GM19467 (cell line): ENCODE measurements at regions not wholly inside any gene's neighbourhood (a gene's known extent, or its start where the extent isn't known, plus 50 kb on each side); places are given as distances from the start of the nearest gene placed in this dataset.

Experiments
- ATAC-seq: cut with Tn5 transposase; IDR thresholded peaks from one replicate; pipeline ENCODE4 v1.9.1; 2021; ENCODE audit warnings: mild to moderate bottlenecking, moderate library complexity; ENCODE audit not compliant: unreplicated experiment

DNA sequence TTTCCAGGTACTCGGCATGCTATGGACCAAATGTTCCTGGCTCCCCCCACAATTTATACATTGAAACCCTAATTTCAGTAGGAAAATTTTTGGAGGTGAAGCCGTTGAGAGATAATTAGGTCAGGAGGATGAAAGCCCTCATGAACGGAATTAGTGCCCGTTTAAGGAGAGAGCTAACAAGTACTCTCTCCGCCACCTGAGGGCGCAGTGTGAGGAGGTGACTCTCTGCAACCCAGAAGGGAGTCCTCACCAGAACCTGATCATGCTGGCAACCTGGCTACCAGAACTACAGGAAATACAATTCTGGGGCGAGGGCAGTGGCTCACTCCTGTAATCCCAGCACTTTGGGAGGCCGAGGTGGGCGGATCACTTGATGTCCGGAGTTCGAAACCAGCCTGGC is 397.8 kb downstream of the SLITRK5 start:
- ATAC-seq, result no peak

DNA sequence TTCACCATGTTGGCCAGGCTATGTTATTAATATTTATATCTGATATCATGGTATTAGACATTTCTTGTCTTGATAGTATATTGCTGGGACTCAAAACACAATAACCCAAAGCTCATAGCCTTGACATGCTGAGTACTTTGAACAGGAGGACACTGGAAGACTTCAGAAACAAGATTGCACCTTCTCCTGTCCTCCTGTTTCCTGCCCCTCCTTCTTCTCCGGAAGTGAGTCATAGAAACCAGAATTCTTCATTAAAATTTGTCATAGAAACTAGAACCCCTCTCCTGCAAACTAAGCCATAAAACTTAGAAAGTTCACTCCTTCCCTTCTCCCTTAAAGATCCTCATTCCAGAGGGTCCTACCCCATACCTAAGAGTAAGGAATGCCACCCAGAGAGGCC is 400.2 kb downstream of the SLITRK5 start:
- no peak for ATAC-seq

DNA sequence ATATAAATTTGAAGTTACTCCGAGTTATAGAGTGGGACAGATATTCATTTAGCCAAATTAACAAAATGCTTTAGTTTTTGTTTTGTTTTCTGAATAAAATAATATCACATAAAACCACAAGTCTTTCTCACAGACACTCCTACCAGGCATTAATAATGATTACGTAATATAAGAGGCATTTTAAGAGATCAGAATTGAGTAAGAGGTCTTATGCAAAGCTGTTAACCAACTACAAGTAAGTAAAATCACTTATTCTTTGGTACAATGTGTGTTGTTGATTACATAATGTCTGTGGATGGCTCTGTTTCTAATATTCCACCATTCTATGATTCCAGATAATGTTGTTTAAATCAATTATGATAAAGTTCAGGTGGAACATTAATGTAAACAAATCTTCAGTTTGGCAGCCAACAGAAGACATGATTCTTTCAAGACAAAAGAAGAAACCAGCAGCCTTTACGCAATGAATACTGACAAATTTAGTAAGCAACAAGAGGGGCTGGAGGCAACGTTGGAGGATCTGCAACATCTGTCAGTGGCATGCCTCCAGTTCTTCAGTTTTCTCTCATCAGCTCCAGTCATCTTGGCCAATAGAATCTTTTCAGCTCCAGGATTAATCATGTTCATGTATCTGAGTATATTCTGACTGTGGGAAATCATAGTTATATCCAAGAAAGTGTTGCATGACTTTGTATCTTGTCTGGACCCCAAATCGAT is 403.8 kb downstream of the SLITRK5 start:
- ATAC-seq, result no peak

DNA sequence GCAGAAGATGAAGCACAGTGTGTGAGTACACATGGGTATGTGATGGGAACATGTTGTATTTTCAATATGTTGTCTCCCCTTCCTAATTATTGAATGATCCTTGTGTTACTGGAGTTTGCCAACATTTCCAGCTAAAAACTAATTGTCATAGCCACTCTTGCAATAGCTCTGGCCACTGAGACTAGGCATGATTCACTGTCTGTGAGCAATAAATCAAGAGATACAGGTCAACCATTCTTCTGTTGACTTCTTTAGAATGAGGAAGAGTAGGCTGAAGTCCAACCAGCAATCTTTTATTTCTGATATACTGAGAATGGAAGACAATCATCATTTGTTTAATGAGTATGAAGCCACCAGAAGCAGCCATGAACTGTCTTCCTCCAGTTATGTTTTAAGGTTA is 413.9 kb downstream of the SLITRK5 start:
- ATAC-seq, result no peak

DNA sequence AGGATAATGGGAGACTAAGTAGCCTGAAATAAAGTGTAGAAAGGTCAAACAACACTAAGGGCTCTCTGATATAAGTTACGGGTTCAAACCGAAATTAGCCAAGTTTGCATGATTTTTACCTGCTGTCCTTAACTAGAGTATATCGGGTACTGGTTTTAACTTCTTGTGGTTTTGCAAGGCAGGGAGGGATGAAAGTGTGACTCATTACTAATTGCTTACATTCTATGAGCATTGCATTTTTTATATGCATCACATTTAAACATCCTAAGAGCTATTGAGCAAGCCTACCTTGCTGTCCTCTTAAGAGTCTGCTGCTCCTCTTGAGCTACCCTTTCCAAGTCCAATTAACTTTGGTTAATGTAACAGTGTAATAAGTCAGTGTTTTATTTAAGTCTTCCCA is 415.4 kb downstream of the SLITRK5 start:
- ATAC-seq, result no peak

DNA sequence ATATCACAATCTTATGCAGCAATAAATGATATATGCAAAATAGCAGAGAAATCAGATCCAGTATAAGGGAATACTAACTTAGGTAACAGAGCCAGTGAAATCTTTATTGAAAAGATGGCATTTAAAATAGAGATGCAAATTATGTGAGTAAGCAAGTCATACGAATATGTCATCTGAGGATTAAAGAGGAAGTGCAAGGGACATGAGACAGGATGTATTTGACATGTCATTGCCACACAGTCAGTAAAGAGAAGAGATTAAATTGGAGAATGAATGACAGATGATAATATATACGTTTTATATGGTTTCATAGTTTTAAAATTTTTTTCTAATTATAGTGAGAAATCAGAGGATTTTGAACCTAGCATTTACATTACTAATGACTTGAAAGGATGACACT is 426.4 kb downstream of the SLITRK5 start:
- no peak for ATAC-seq

DNA sequence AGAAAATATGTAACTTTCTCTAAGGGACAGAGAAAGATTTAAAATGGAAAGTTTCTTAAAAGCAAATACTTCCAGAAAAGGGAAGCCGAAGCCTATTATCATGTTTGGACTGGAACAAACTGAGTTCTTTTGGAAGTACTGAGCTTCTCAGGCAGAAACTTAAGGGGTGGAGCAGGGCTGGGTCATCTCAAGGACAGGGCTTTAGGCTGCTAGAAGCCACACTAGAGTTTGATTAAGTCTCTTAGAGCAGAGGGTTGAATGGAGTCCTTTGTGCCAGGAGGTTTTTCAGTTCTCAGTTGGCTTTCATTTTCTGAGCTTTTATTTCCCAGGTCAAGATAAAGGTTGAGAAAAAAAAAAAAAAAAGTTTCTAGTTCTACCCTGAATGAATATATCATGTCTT is 432.7 kb downstream of the SLITRK5 start:
- no peak for ATAC-seq

DNA sequence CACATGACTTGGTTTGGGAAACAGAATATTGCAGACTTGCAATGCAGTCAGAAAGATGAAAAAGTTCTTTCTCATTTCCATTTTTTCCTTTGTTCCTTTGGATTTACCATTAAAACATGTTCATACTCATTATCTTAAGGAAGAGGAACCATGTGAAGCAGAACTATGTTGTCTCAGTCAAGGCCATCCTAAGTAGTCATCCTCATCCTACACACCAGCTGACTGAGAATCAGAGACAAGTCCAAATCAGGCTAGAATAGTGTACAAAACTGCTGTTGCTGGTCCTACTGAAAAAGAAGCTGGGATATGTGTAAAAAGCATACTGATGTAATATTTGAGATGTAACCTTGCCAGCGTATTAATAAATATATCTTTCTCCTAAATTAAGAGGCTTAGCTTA is 433.4 kb downstream of the SLITRK5 start:
- no peak for ATAC-seq

DNA sequence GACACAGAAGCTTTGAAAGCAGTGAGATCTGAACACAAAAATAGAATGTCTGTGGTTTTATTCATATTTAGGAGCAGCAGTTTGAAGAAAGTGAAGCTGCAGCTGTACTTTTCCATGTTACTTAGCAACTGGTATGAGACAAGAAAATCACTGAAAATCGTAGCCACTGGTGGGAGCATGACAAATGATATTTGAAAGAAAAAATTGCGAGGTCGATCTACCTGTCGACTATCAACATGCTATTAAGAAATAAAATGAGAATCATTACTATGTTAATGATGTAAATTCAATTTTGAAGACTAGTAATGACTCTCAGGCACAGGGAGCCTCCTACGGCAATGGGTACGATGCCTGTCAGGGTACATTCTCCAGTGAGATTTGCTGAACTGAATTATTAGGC is 436.4 kb downstream of the SLITRK5 start:
- ATAC-seq, result no peak

DNA sequence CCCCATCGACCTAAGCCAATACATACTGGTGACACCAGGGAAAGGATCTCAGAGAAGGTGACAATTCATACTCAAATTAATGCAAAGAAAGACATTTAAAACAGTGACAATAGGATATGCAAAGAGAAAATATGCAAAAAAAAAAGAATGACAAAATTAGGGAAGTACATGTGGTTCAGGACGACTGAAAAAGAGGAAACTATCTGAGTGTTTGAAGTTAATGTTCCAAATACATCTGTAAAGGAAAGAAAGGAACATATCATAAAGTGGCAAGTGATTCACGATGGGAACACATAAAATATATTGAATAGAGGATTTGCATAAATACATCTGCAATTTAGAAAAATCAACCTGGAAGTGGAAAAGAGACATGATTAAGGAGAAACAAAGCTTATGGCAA is 441.4 kb downstream of the SLITRK5 start:
- ATAC-seq, result no peak

DNA sequence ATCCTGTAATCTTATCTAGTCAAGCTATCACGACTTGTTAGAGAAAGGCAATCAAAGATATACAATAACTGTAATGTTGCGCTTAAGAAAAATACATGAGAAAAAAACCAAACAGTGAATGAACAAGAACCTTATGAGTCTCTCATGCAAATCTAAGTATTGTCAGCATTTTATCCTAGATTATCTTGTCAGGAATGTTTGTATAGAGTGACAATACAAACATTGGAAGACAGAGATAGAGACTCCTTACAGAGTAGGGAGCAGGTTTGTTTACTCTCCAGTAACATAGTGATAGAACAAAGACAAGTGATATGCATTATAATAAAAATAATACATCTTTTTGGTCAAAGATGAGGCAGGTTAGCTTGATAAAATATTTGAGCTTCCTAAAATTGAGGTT is 444.8 kb downstream of the SLITRK5 start:
- no peak for ATAC-seq

DNA sequence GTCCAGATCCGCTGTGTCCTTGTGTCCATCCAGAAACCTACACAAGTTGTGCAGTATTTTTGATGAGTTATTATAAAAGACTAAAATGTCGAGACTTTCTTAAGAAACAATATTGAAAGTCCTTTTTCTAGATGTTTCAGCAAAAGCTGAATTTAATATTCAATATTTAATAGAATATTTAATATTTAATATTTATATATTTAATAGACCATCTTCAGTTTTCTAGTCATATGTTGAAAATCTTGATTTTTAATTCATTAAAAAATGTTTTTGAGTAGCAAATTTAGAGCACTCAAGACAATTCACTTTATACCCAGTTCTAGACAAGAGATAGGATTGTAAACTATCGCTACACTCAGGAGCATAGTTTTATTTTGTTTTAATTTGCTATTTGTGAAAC is 447.8 kb downstream of the SLITRK5 start:
- no peak for ATAC-seq

DNA sequence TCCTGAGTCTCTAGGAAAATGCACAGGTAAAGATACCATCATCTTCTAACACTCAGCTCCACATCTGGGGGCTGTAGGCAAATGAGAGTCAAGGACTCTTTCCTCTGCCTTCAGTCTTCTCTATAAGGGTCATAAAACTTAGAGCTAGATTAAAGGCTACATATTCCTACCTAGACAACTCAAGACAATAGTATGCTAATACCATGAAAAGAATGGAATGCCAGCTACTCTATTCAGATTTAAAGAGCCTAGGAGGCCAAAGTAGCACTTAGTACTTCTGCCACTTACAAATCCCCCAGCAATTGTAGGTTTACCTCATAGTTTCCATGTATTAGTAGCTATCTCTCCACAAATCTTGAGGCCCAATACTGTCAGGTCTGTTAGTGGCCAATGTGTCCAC is 453.0 kb downstream of the SLITRK5 start:
- ATAC-seq, result no peak

DNA sequence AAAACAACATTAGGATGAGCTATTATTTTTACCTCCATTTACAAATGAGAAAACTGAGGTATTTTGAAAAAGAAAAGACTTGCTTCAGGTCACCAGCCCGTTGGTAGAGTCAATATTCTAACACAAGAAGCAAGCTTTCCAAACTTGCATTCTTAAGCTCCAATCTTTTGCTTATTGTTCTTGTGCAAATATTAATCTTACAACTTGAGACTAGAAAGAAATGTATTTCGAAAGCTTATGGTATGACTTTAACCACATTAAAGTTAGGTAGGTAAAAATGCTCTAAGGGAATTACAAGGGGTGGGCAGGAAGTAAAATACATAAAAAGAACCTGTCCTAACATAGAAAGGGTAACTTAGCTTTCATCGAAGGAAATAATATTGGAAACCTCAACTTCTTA is 453.9 kb downstream of the SLITRK5 start:
- no peak for ATAC-seq

DNA sequence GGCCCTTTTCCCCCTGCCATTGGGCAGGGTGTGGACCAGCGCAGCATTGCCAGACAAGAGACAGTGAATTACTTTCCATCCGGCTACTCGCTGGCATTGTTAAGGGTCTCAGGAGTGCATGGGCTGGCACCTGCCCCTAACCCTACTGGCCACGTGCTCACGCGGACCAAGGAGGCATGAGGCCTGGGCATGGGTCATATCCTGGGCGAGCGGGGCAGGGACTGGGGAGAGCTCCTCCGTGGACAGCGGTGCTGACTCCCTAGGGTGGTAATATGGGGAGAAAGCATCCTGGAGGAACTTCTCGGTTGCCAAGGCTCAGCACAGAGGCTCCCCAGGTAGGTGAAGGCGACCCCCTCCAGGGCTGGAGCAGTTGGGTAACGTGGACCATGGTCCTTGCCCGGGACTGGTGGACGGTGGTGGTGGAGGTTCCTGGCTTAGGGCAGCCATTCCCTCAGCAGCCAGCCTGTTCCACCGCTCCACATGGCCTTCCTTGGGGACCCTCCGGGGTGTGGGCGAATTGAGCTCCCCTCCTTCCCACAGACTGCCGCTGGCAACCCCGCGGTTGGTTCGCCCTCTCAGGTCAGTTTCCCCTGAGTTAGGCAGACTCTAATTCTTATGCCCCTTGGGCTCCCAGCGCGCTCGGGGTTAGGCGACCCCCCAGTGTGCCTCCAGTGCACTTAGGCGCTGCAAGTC is 465.1 kb downstream of the SLITRK5 start:
- ATAC-seq, result no peak

DNA sequence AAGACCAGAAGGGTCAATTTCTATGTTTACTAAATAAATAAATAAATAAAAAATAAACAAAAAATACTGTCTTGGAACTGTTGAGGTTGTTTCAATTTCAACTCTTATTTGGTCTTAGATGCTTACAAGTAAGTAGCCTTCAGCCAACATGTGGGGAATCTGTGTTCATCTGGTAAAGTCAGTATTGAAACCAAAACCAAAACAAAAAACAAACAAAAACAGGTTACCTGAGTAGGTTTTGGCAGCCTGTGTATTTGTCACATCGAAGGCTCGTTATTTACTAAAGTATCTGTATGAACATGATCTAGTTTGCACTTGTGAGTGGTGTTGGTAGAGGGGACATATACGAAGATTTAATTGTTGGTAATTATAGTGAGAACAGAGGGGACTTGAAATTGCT is 471.5 kb downstream of the SLITRK5 start:
- no peak for ATAC-seq

DNA sequence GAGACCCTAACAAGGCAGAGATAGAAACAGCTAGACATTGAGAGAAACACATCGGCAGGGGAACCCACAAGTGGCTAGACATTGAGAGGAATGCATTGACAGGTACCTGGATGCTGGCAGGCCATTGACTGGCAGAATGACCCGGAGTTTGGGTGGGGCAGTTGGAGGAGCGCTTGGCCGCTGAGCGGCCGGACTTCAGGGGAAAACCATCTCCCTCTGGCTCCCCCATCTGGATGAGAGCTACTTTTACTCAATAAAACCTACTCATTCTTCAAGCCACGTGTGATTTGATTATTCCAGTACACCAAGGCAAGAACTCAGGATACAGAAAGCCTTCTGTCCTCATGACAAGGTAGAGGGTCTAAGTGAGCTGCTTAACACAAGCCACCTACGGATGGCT is 473.4 kb downstream of the SLITRK5 start:
- no peak for ATAC-seq

DNA sequence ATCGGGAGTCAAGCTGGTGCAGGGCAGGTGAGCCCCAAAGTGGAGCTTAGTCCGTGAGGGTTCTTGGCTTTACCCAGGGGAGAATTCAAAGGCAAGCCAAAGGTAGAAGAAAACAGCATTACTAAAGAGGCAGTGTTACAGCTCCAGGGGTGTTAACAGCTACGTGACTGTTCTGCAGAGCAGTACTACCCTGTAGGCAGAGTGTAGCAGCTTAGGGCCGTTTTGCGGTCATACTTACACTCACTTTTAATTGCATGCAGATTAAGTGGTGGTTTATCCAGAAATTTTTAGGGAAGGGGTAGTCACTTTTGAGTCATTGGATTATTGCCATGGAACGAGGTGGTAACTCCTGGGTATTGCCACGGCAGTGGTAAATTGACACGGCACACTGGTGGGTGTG is 482.2 kb downstream of the SLITRK5 start:
- ATAC-seq, result no peak

DNA sequence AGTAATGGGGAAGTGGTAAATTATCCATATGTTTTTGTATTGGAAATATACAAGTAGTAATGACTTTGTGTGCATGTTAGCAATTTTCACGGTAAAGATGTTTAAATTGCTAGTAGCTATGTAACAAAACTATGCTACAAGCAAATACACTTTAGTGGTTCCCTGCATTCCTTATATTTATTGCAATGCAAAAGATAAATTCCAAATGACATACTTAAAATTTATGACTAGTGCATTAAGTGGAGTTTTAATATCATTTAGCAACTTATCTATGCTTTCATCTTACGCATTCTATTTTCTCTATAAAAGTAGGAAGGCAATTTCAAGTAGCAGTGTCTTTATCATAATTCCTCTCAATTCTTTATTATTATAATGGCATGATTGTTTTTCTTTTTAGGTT is 482.8 kb downstream of the SLITRK5 start:
- no peak for ATAC-seq

DNA sequence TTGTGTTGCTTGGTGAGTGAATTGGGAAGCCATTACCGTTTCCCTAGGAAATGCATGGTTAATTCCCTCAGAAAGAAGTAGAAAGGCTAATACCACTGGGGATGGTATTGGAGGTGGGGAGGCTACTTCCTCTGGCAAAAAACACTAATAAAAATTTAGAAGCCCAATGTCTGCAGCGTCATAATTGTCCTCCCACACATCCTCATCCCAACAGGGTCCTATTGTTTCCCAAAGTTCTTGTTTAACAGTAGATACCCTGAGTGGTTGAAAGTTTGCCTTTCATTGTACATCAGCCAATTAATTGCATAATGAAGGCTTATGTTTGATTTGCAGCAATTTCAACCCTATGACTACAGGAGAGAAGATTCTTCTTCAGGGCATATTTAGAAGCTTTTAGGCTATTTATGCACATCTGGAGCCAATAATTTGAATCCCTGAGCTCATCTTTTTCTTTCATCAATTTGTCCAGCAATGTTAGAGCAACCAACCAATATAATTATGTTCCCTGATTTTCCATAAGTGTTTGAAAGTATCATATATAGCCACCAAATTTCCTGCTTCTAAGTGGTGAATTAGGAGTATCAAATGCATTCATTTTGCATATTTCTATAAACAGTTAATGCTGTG is 491.0 kb downstream of the SLITRK5 start:
- ATAC-seq, result no peak

DNA sequence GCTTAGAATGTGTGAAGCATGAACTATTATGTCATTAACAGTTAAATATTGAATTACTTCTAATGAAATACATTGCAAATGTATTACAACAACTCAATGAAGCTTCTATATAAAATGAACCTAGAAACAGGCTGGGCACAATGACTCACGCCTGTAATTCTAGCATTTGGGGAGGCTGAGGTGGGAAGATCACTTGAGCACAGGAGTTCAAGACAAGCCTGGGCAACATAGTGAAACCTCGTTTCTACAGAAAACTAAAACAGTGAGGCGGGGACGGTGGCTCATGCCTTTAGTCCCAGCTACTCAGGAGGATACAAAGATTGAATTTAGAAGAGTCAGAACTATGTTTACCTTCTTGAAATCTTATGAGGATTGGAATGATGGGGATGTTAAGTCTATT is 505.1 kb downstream of the SLITRK5 start:
- no peak for ATAC-seq

DNA sequence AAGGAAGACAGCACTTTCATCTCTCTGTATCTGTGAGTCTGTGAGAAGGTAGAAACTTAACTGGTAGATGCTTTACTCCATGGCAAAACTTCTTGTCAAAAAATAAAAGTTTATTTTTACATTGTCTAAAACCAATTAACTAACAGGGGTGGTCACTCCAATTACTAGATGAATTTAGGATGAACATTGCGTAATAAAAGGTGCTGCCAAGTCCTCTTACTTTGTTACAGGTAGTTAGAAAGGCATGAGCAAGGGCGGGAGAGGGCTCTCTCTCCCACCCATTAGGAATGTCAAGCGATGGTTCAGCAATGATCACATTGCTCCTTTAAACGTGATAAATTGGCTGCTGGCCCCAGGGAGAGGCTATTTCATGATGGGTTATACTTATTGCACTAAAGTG is 512.3 kb downstream of the SLITRK5 start:
- no peak for ATAC-seq
